Astrocyte of the cerebellum (primary cell): ENCODE measurements at regions not wholly inside any gene's neighbourhood (a gene's known extent, or its start where the extent isn't known, plus 50 kb on each side); places are given as distances from the start of the nearest gene placed in this dataset.

ENCODE experiments used
- DNase-seq: peaks from one replicate; pipeline ENCODE4 v3.0.0-alpha.2; 2011; ENCODE audit warnings: low read depth
- H3K4me3 ChIP-seq: 2 replicates; pipeline ENCODE4 v1.5.1; 2011; ENCODE audit warnings: mild to moderate bottlenecking, low read depth, low read length, moderate library complexity
- CTCF ChIP-seq: IDR thresholded peaks from 2 replicates; pipeline ENCODE4 v1.5.1; 2012; ENCODE audit warnings: low read length, low read depth, moderate library complexity, mild to moderate bottlenecking; ENCODE audit errors: missing control alignments
- in situ Hi-C: cut with HindIII; loops from 2 replicates; pipeline ENCODE4 v1.10.0; 2017; ENCODE audit warnings: low sequenced_read_pairs

GRCh38 chr3:178289544-178290160 lies 246.6 kb upstream of the KCNMB2 start:
- DNase-seq, result no peak
- in situ Hi-C loops, result no loop called here

GRCh38 chr3:178291574-178292370 lies 244.5 kb upstream of the KCNMB2 start:
- H3K4me3 ChIP-seq, result no peak overlapping the region
- no peak for TF ChIP-seq CTCF
- in situ Hi-C loops, result no loop called here
- no peak for DNase-seq

More at GRCh38 chr3:178289544-178290160, 246.6 kb upstream of the KCNMB2 start:
- H3K4me3 ChIP-seq, result no peak overlapping the region
- TF ChIP-seq CTCF, result no peak

- in situ Hi-C loops, result no loop called here
- TF ChIP-seq CTCF, result no peak
- peak; percentile 78 for DNase-seq
- no peak overlapping the region for H3K4me3 ChIP-seq
Measured at GRCh38 chr3:178295292-178295912, 240.8 kb upstream of the KCNMB2 start.

GRCh38 chr3:178297199-178297598 lies 239.0 kb upstream of the KCNMB2 start:
- no peak for TF ChIP-seq CTCF
- no peak overlapping the region for H3K4me3 ChIP-seq
- no peak for DNase-seq
- in situ Hi-C loops, result no loop called here

GRCh38 chr3:178297740-178298139 lies 238.5 kb upstream of the KCNMB2 start:
- no peak for TF ChIP-seq CTCF
- no peak for DNase-seq
- in situ Hi-C loops, result no loop called here
- no peak overlapping the region for H3K4me3 ChIP-seq

- TF ChIP-seq CTCF, result no peak
- in situ Hi-C loops, result no loop called here
Measured at GRCh38 chr3:178300441-178300959, 235.7 kb upstream of the KCNMB2 start.

More at GRCh38 chr3:178300441-178300959, 235.7 kb upstream of the KCNMB2 start:
- no peak for DNase-seq
- no peak overlapping the region for H3K4me3 ChIP-seq
